ENCODE measurements at regions not wholly inside any gene's neighbourhood (a gene's known extent, or its start where the extent isn't known, plus 50 kb on each side); places are given as distances from the start of the nearest gene placed in this dataset.

DNA sequence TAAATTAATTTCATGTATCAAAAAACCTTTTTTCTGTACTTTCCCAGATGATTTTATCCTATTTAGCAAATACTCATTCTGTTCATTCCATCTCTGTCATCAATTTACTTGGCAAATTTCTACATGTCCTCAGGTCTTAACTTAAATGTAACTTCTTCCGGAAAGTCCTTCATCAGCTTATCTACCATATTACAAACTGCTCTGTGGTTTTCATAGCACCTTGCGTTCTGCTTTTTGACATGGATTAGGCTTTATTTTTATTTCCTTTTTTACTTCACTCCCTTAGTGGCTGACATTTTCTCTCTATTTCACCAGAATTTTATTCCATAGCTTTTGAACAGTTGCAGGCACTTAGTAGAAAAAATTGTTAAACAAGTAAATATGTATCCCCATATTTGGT lies 1040.8 kb downstream of the TAF11L14 start:
- TF ChIP-seq, protein P1, sequence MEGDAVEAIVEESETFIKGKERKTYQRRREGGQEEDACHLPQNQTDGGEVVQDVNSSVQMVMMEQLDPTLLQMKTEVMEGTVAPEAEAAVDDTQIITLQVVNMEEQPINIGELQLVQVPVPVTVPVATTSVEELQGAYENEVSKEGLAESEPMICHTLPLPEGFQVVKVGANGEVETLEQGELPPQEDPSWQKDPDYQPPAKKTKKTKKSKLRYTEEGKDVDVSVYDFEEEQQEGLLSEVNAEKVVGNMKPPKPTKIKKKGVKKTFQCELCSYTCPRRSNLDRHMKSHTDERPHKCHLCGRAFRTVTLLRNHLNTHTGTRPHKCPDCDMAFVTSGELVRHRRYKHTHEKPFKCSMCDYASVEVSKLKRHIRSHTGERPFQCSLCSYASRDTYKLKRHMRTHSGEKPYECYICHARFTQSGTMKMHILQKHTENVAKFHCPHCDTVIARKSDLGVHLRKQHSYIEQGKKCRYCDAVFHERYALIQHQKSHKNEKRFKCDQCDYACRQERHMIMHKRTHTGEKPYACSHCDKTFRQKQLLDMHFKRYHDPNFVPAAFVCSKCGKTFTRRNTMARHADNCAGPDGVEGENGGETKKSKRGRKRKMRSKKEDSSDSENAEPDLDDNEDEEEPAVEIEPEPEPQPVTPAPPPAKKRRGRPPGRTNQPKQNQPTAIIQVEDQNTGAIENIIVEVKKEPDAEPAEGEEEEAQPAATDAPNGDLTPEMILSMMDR (IDR thresholded peaks at IDR 0.05; ENCODE audit: low read depth, low read length, poor library complexity, severe bottlenecking): no peak
- no peak for TF ChIP-seq EZH2phosphoT487 (IDR thresholded peaks at IDR 0.05; ENCODE audit: borderline replicate concordance, low read length)
